RKO (cell line): ENCODE measurements at regions not wholly inside any gene's neighbourhood (a gene's known extent, or its start where the extent isn't known, plus 50 kb on each side); places are given as distances from the start of the nearest gene placed in this dataset.
A peak's percentile ranks its signal among the peaks of the same experiment; 100 is the strongest.

ENCODE experiments used
- DNase-seq: peaks from one replicate; pipeline ENCODE4 v3.0.0-alpha.2; 2016; ENCODE audit warnings: low spot score

DNA sequence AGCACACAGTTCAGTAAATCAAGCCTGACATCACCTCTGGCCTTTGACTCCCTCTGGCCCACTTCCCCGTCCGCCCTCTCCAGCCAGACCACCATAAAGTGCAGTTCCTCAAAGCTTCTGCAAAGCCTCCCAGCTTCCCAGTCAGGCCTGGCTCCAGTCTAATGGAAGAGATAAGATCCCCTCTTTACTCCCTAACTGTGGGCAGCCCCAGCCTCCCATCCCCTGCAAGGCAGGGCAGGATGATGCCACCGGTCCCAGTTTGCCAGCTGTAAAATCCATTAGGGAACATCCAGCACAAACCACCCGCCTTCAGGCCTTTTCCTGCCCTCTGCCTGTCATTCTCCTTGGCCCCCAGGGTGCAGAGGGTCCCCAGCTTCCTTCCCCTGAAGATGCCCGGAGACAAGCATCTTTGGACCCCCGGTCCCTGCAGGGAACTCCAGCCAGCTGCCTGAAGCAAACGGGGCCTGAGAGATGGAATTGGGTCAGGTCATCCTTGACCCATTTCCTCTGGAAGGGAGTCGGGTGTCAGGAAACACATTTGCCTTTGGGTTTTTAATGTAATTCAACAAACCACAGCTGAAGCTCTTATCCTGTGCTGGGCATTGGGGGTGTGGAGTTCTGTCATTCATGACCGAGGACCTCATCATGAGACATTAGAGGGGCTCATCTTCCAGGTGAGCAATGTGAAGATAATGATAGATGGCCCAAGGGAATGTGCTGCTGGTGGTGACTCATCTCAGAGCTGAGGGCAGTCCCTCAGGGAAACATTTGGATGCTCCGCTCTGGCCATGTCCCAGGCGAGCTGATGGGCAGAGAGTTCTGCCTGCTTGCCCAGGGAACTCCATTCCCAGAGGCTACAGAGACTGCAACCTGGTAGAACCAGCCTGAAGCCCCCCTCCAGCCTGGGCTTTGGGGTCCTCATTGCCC, 93.8 kb upstream of the CLMN start:
- peak; percentile 16 for DNase-seq

DNA sequence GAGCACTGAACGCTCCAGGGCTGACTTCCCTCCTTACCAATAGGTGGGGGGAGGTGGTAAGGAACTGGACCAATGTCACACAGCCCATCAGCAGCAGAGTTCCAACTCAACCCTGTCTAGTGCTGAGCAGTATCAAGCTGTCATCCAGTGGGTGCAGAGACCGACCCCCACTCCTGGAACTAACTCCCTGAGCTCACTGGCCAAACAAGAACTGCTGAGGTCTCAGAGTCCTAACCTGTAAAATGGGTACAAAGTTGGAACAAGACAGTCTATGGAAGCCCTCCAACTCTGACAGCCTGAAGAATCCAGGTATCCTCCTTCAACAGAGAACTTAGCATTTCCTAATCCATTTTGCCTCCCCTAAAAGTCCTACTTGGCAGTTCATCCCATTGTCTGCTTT, 91.1 kb upstream of the CLMN start:
- no peak for DNase-seq

GRCh38 chr14:95409477-95410272, 90.0 kb upstream of the CLMN start:
- DNase-seq = no peak

- no peak for DNase-seq
Observed at GRCh38 chr14:95408731-95409476, 89.2 kb upstream of the CLMN start.

- no peak for DNase-seq
Observed at GRCh38 chr14:95407354-95407753, 87.6 kb upstream of the CLMN start.

DNA sequence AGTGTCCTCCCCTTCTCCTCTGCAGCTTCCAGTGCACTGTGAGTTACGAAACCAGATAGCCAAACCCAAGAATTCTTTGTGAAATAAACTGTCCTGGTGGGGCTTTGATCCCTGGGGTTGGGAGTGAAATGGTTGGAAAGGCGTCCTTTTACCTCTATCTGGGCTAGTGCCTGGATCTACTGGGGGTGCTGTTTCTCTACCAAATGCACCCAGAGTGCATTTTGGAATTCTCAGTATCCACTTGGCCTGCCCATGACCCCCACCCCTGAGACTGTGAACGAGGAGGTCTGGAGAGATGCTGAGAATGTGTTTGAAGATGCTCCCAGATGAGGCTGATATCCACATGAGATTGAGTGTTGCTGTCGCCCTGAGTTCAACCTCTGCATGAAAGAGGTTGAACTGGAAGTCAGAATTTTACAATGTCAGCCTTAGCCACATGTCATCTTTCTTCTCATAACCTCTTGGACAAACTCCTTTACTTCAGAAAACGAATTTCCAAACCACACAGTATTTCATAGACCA, 87.1 kb upstream of the CLMN start:
- no peak for DNase-seq

- no peak for DNase-seq
Observed at GRCh38 chr14:95404583-95404982, 84.9 kb upstream of the CLMN start.

- DNase-seq = no peak
Observed at GRCh38 chr14:95402578-95402977, 82.9 kb upstream of the CLMN start.

DNA sequence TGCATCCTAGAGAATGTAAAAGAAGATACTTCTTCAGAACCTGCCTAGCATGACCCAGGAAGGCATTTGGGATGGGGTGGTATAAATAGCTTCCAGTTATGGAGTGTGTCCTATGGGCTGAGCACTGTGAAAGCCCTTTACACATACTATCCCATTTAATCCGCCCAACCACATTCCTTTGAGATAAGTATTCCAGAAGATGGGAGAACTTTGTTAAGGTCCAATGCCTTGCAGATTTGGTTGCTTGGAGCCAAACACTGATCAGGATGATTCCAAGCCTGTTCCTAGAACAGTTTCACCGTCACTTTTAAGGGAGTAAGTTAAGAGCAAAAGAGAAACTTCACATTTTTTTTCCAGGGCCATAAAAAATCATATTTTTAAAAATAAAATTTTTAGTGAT, 82.5 kb upstream of the CLMN start:
- no peak for DNase-seq

GRCh38 chr14:95398630-95399547, 79.2 kb upstream of the CLMN start:
- DNase-seq = no peak

DNA sequence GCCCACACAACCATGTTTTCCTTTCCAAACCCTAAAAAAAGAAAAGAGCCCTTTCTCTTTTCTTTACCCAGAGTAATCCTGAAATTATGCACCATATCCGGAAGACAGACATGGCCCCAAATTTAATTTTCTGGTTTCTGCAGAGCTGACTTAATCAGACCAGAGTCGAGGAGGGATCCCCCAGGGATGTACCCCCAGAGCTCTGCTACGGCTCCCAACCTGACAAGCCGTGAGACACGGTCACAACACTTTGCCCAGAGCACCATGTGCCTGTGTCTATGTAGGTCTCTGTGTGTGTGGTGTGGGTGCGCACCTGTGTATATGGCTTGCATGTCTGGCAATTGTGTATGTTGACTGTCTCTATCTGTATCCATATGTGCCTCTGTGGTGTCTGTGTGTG, 77.6 kb upstream of the CLMN start:
- no peak for DNase-seq

- DNase-seq = no peak
Observed at GRCh38 chr14:95396221-95396620, 76.5 kb upstream of the CLMN start.

- DNase-seq = no peak
Observed at GRCh38 chr14:95395098-95395737, 75.5 kb upstream of the CLMN start.

DNA sequence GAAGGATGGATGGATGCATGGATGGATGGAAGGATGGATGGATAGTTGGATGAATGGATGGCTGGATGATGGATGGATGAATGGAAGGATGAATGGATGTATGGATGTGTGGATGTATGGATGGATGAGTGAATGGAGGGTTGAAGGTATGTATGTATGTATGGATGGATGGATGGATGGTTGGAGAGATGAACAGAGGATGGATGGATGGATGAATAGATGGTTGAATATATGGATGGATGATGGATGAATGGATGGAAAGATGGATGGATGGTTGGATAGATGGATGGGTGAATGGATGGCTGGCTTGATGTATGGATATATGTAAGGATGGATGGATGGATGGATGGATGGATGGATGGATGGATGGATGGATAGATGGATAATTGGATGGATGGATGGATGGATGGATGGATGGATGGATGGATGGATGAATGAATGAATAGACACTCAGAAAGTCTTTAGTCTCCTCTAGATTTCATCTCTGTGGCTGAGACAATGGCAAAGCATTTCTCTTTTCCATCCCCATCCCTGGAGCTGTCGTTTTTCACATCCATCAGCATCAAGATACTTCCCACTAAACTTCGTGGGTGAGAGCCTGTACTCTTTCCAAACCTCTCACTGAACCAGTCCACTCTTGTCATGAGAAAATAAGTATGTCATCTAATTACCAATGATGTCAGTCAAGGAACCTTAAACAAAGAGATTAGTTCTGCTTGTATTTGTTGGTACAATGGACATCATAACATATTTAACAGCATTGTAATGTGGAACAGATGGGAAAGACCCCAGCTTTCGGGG, 74.8 kb upstream of the CLMN start:
- no peak for DNase-seq

DNA sequence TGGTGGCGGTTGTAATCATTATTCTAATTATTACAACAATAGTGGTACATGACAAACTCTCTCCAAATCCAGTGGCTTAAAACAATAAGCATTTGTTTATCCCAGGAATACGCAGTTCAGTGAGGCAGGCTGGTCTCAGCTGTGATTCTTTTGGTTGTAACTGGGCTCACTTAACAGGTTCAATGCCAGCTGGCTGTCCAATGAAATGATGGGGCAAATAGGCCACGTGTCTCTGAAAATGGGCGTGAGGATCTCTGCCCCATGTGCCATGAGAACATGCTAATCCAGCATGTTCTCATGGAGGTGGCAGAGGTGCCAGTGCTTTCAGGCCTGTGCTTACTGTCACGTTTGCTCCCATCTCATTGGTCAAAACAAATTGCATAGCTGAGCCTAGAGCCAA, 73.1 kb upstream of the CLMN start:
- no peak for DNase-seq

DNA sequence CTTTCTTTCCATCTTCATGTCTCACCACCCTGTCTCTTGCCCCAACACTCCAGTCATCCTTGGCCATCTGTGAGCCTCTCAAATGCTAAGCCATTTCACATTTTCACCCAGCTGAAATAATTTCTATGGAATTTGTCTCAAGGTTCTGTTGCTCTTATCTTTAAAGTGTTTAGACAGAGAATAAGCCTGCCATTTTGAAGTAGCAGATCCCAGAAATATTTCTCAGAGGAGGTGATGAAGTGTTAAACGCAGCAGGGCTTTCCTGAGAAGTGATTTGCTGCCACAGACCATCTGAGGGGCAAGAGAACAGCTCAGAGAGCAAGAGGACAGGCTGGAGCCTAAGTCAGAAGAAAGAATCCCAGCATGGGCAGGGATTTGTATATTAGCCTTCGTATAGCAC, 71.6 kb upstream of the CLMN start:
- DNase-seq = no peak

DNA sequence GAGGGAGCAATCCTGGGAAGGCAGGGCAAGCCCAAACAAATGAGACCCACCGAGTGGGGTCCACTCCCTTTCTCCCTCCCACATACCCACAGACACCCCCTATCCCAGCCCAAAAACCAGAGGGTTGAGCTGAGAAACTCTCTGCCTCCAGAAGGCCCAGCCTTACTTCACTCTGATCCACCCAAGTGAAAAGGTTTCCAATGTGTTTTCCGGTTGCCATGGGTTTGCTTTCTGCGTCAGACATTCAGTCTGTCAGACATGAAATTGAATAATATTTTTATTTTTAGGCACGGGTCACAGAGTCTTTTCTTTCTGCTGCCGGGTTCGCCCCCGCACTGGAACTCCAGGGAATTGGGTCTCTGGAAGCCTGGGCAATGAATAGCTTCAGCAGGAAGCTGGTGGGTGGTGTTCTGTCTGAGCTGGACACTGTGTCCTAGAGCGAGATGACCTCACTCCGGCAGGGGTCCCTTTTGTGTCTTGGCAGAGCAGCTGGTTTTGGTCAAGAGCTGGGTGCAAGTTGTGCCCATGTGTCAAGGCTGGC, 69.8 kb upstream of the CLMN start:
- no peak for DNase-seq

DNA sequence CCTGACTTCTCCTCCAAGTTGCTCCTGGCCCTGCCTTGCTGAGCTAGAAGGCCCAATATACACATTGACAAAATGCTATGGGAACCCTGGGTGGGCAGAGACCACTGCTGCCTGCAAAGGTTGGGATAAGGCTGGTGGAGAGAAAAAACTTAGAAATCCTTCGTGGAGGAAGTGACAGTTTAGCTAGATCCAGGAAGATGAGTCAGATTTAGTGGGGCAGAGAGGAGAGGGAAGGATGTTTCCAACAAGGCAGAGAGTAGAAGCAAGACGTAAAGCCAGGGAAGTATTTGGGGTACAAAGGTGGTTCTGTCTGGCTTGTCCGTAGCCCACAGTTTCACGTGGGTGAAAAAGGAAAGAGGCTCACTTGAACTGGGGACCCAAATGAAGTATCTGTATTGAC, 69.0 kb upstream of the CLMN start:
- DNase-seq = no peak

DNA sequence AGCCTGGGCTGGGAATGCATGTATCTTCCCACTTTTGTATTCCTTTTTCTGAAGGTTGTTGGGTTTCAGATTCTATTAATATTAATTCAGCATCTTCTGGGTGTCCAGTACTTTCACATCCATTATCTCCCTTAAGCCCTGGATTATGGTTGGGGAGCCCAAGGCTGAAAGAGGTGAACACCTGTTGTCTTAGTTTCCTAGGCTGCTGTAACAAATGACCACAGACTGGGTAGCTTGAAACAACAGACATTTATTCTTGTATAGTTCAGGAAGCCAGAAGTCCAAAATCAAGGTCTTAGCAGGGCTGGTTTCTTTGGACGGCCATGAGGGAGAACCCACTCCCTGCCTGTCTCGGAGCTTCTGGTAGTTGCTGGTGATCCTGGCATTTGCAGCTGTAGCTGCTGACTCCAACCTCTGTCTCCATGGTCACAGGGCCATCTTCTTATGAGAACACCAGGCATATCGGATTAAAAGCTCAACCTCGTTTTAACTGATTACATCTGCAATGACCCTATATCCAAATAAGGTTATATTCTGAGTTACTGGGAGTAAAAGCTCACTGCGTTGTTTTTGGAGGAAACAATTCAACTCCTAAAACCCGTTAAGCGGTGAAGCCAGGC, 68.2 kb upstream of the CLMN start:
- DNase-seq = no peak
